Activated T-cell treated with anti-CD3 and anti-CD28 coated beads, Interleukin-2, amount 50 U/mL, for 72 hours (primary cell): ENCODE measurements at regions not wholly inside any gene's neighbourhood (a gene's known extent, or its start where the extent isn't known, plus 50 kb on each side); places are given as distances from the start of the nearest gene placed in this dataset.
A peak's percentile ranks its signal among the peaks of the same experiment; 100 is the strongest.

Experiments used
- ATAC-seq, 2 donors: fragments of 150-1000 bp; cut with Tn5 transposase; replicated peaks in 1 of 2; 2 replicates each; pipeline ENCODE4 v1.10.0; 2021; ENCODE audit warnings: moderate library complexity in 2 of 2, mild to moderate bottlenecking in 1 of 2
- DNase-seq, 2 donors: peaks; one replicate each; pipeline ENCODE4 v3.0.0; 2021 to 2022; ENCODE audit warnings: mixed read lengths in 1 of 2
- H3K27ac Mint-ChIP-seq: one replicate; pipeline ENCODE4 v1.8.0; 2022; ENCODE audit warnings: mild to moderate bottlenecking, moderate library complexity, mixed read lengths
- H3K27me3 Mint-ChIP-seq: one replicate; pipeline ENCODE4 v1.8.0; 2022; ENCODE audit warnings: low read depth, mixed read lengths
- H3K36me3 Mint-ChIP-seq, 2 donors: one replicate each; pipeline ENCODE4 v1.8.0; 2022; ENCODE audit warnings: mixed read lengths in 2 of 2, mild to moderate bottlenecking in 1 of 2; ENCODE audit not compliant: insufficient read depth in 2 of 2
- H3K4me1 Mint-ChIP-seq: one replicate; pipeline ENCODE4 v1.8.0; 2022; ENCODE audit warnings: low read depth, mixed read lengths
- H3K4me3 Mint-ChIP-seq, 2 donors: one replicate each; pipeline ENCODE4 v1.8.0; 2022; ENCODE audit warnings: mild to moderate bottlenecking in 2 of 2, mixed read lengths in 2 of 2, moderate library complexity in 2 of 2
- H3K9me3 Mint-ChIP-seq, 2 donors: one replicate each; pipeline ENCODE4 v1.8.0; 2022; ENCODE audit warnings: mixed read lengths in 2 of 2

DNA sequence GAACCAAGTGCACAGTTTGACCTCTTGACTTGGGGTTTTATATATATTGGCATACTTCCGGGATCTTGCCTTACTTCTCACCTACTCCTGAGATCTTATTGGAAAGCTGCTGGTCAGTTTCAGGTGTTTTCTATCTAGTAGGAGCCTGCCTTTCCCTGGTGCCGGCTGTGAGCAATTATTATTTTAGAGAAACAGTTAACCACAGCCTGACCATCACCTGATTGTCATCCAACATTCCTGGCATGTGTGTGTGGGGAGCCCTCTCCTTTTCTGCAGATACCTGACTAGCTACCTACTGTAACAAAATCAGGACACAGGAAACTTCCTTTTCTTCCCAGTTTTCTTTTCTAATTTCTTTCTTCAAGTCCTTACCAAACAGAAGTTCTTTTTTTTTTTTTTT lies 220.4 kb downstream of the ATP23 start:
- Mint-ChIP-seq H3K36me3 (no peaks in the 10 kb centered on the region), H3K27me3 (peaks cover 7% of the 10 kb centered on the region), H3K4me3 (no peak overlapping the region), H3K4me1 (no peaks in the 10 kb centered on the region), H3K9me3 (peaks cover 0 to 2% of the 10 kb centered on the region in 2 donors), H3K27ac (no peak overlapping the region)
- ATAC-seq (no peak), DNase-seq (no peak)

DNA sequence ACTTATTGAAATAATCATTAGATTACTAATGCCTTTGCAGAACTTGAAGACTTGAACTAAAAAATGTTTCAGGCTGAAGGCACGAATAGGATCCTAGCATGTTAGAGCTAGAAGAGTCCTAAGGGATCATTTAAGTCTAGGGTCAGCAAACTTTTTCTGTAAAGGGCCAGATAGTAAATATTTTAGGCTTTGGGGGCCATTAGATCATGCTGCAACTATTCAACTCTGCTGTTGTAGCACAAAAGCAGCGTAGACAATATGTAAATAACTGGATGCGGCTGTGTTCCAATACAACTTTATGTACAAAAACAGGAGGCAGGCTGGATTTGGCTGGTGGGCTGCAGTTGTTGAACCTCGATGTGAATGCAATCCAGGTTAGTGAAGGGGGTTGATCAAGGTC lies 221.7 kb downstream of the ATP23 start:
- peaks cover 7% of the 10 kb centered on the region for H3K27me3 Mint-ChIP-seq
- no peak overlapping the region for H3K27ac Mint-ChIP-seq
- DNase-seq: no peak

DNA sequence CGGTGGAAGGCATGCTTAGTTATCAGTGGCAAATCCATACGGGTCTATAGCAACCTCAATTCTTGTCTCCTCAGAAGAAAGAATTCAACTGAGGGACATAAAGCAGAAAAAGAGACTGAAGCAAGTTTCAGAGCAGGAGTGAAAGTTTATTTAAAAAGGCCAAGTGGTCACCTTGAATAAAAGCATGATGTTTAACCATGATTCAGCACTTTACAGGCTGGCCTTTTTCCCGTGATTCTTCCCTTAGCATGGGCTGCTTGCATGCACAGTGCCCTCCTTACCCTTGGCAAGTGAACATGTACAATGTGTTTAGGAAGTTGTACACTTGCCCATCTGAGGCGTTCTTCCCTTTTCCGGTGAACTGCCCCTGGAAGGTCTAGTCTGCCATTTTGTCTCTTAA lies 225.3 kb downstream of the ATP23 start:
- peaks cover 0 to 2% of the 10 kb centered on the region in 2 donors for H3K9me3 Mint-ChIP-seq
- no peaks in the 10 kb centered on the region for H3K4me1 Mint-ChIP-seq
- no peak overlapping the region for H3K4me3 Mint-ChIP-seq
- H3K36me3 Mint-ChIP-seq: no peaks in the 10 kb centered on the region
- no peak for ATAC-seq
- DNase-seq: no peak
- no peaks in the 10 kb centered on the region for H3K27me3 Mint-ChIP-seq
- no peak overlapping the region for H3K27ac Mint-ChIP-seq

More for the DNA sequence above, 221.7 kb downstream of the ATP23 start:
- H3K4me1 Mint-ChIP-seq: no peaks in the 10 kb centered on the region
- no peaks in the 10 kb centered on the region for H3K36me3 Mint-ChIP-seq
- ATAC-seq: no peak
- H3K9me3 Mint-ChIP-seq: peaks cover 0 to 2% of the 10 kb centered on the region in 2 donors
- H3K4me3 Mint-ChIP-seq: no peak overlapping the region

DNA sequence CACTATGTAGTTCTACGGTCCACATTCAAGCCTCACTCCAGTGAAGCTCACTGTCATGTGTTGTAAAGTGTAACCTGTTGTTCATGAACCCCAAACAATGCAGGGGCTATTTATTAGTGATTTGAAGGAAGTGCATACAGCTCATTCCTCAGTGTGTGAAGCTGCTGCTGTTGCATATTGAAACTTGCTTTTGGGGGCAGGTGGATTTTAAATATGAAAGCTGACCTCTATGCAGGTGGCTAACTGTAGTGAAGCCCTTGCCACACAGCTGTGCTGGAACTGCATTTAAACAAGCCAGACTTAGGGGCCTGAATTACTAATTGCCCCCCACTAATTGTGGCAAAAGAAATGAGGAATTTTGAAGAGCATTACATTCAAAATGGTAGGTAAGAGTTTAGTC lies 226.3 kb downstream of the ATP23 start:
- H3K4me3 Mint-ChIP-seq: no peak overlapping the region
- peaks cover 0 to 2% of the 10 kb centered on the region in 2 donors for H3K9me3 Mint-ChIP-seq
- H3K36me3 Mint-ChIP-seq: no peaks in the 10 kb centered on the region
- no peaks in the 10 kb centered on the region for H3K27me3 Mint-ChIP-seq
- no peak for DNase-seq
- ATAC-seq: no peak
- no peak overlapping the region for H3K27ac Mint-ChIP-seq
- H3K4me1 Mint-ChIP-seq: no peaks in the 10 kb centered on the region

DNA sequence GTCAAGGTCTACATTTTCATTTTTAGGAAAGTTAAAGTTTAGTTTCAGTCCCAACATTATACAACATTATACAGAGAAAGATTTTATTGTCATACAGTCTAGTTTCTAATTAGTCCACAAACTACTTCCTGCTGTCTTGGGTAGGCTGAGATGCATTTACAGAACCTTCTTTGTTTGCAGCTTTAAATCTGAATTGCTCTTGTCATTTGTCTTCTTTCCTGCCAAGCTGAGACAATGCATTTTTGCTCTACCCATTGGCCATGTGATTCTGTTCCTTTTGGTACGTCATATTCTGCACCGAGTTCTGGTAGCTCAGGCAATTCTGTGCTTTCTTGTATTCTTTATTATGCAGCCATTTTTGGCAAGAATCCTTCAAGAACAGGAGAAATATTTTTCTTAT lies 228.5 kb downstream of the ATP23 start:
- no peak for DNase-seq
- no peaks in the 10 kb centered on the region for H3K4me1 Mint-ChIP-seq
- H3K4me3 Mint-ChIP-seq: no peak overlapping the region
- H3K9me3 Mint-ChIP-seq: peaks cover 0 to 2% of the 10 kb centered on the region in 2 donors
- no peak overlapping the region for H3K27ac Mint-ChIP-seq
- no peaks in the 10 kb centered on the region for H3K36me3 Mint-ChIP-seq
- H3K27me3 Mint-ChIP-seq: no peaks in the 10 kb centered on the region
- no peak for ATAC-seq

DNA sequence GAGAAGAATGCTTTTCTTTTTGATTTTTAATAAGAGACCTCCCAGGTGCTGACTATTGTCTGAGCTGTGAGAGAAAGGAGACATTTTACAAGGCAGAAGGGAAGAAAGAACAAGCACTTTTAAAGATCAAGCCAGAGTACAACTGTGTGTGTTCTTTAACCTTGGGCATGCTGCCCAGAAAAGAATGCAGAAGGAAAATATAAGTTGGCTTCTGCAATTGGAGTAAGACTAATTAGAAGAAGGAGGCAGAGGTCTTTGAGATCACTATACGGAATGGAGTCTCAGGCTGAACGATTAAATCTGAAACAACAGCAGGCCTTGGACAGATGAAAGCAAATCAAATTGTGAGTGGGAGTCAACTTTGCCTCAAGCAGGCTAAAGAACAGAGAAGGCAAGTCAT lies 230.5 kb downstream of the ATP23 start:
- H3K27me3 Mint-ChIP-seq: peaks cover 10% of the 10 kb centered on the region
- no peak overlapping the region for H3K27ac Mint-ChIP-seq
- no peak for DNase-seq
- no peak for ATAC-seq
- H3K4me3 Mint-ChIP-seq: no peak overlapping the region
- no peaks in the 10 kb centered on the region for H3K36me3 Mint-ChIP-seq
- no peaks in the 10 kb centered on the region for H3K9me3 Mint-ChIP-seq
- peaks cover 4% of the 10 kb centered on the region for H3K4me1 Mint-ChIP-seq

DNA sequence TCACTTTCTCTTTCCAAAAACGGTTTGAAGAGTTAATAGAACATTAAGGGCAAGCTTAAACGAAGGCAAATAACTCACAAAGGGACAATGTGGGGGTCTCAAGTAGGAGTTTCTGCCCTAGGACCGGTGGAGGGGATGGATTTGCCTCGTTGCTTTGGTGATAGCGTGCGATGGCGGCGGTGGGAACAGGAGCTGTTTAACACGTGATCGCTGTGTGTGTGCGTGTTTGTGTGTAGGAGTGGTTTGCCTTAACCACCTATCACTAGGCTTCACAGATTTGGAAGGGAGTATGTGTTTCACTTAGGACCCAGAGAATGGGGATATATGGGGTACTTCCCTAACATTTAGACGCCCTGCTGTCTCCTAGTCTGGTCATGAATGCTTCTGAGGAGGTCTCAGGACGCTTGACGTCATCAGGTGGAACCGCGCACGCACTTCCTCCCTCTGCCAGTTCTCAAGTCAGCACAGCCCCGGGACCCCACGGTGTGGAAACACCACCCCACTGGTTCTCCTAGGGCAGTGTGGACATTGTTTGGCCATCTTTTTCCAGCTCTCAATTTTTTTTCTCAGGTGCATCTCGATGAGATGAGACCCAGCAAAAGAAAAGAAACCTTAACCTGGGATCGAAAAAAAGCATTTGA lies 231.2 kb downstream of the ATP23 start:
- ATAC-seq (no peak), DNase-seq (no peak)
- Mint-ChIP-seq H3K36me3 (no peaks in the 10 kb centered on the region), H3K27ac (no peak overlapping the region), H3K27me3 (peaks cover 17% of the 10 kb centered on the region), H3K9me3 (no peaks in the 10 kb centered on the region), H3K4me1 (peaks cover 4% of the 10 kb centered on the region), H3K4me3 (no peak overlapping the region)

DNA sequence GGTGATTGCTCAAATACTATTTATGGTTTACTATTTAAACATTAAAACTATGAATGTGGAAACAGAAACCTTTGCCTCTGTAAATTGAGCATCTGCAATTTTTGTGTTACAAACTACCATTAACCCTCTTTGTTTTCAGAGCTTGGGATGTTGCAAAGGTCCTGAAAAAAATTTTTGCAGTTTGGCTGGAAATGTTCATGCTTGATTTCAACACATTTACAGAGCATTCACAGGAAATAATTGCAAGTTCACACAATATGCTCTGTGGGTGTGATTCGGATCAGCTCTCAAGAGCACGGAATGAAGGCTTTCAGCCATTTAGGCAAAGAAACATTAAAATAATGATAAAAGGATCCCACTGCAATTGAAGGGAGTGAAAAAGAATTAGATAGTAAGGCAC lies 232.9 kb downstream of the ATP23 start:
- no peaks in the 10 kb centered on the region for H3K9me3 Mint-ChIP-seq
- H3K4me1 Mint-ChIP-seq: peaks cover 4% of the 10 kb centered on the region
- ATAC-seq (no peak), DNase-seq (no peak)
- no peak overlapping the region for H3K4me3 Mint-ChIP-seq
- no peaks in the 10 kb centered on the region for H3K36me3 Mint-ChIP-seq
- H3K27me3 Mint-ChIP-seq: peaks cover 23% of the 10 kb centered on the region
- no peak overlapping the region for H3K27ac Mint-ChIP-seq

DNA sequence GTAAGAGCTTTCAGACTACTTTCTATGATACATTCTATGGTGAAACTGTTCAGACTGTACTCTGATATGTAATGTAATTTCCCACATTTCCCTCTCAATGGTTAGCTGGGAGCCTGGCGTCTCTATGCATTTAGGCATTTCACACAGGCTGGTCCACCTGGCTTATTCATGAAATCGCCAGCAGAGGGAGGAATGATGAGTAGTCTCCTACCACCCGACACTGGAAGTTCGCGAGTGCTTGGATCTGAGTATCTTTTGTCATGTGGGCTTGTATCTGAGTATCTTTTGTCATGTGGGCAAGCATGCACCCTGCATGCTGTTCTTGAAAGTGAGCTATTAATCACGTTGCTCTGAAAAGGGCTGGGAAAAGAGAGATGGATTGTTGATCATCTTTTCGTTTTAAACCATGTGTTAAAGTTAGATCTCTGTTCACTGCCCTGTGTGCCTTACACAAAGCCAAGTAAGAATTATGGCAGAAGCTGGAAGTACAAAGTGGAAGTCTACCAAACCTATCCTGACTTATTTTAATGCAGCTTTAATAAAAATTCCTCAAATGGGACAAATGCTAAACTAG lies 235.0 kb downstream of the ATP23 start:
- peaks cover 23% of the 10 kb centered on the region for H3K27me3 Mint-ChIP-seq
- ATAC-seq (no peak), DNase-seq (peak in 1 of 2 donors; percentile 44)
- H3K36me3 Mint-ChIP-seq: no peaks in the 10 kb centered on the region
- H3K4me1 Mint-ChIP-seq: peaks cover 4% of the 10 kb centered on the region
- H3K4me3 Mint-ChIP-seq: no peak overlapping the region
- no peak overlapping the region for H3K27ac Mint-ChIP-seq
- no peaks in the 10 kb centered on the region for H3K9me3 Mint-ChIP-seq

DNA sequence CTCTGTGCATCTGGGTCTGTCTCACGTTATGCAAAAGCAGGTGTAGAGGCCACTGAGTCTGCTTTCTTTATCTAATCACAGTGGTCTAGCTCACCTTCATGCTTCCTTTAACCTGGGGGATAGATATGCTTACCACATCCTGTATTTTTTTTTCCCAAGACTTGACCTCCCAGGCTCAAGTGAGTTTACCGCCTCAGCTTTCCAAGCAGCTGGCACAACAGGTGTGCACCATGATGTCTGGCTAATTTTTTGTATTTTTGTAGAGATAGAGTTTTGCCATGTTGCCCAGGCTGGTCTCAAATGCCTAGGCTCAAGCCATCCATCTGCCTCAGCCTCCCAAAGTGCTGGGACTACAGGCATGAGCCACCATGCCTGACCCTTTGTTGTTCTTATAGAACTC lies 236.0 kb downstream of the ATP23 start:
- Mint-ChIP-seq H3K27me3 (peaks cover 23% of the 10 kb centered on the region), H3K27ac (no peak overlapping the region), H3K4me3 (no peak overlapping the region), H3K36me3 (no peaks in the 10 kb centered on the region), H3K9me3 (no peaks in the 10 kb centered on the region), H3K4me1 (peaks cover 4% of the 10 kb centered on the region)
- no peak for DNase-seq
- ATAC-seq: no peak

DNA sequence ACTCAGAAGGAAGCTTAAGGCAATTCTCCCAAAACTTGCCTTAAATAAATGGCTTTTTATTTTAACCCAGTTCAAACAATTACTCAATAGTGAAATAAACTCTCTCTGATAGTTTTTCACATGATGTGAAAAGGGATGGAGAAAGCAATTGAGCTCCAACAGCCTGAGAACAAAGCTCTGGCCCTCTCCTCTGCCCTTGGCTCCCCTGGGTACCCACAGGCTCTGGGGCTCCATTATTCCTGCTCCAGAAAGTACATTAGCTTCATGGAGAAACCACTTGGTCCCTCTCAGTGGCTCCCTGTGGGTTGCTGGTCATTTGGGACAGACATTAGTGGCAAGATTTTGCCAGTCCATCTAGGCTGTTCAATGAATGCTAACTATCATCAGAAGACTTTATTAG lies 242.8 kb downstream of the ATP23 start:
- ATAC-seq (no peak), DNase-seq (no peak)
- Mint-ChIP-seq H3K4me3 (no peak overlapping the region), H3K27me3 (no peaks in the 10 kb centered on the region), H3K4me1 (no peaks in the 10 kb centered on the region), H3K36me3 (no peaks in the 10 kb centered on the region), H3K9me3 (peaks cover 0 to 2% of the 10 kb centered on the region in 2 donors), H3K27ac (no peak overlapping the region)

DNA sequence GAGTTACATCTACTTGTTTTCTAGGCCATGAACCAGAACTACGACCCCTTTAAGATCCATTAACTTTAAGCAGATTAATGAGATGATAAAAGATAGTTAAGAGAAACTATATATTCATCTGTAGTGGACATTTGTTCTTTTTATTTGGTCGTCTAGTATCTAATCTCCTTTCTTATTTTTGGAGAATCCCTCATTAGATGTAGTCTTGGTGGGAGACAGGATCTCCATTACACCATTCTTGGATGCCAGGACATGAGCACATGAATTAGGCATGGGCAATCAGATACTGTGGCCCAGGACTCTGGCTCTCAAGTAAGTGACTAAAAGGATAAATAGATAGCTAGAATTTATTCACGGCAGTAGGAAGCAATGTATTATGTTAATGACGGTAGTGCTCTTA lies 245.0 kb downstream of the ATP23 start:
- Mint-ChIP-seq H3K36me3 (no peaks in the 10 kb centered on the region), H3K4me1 (no peaks in the 10 kb centered on the region), H3K27ac (no peak overlapping the region), H3K4me3 (no peak overlapping the region), H3K9me3 (peaks cover 0 to 2% of the 10 kb centered on the region in 2 donors), H3K27me3 (no peaks in the 10 kb centered on the region)
- ATAC-seq (no peak), DNase-seq (no peak)

DNA sequence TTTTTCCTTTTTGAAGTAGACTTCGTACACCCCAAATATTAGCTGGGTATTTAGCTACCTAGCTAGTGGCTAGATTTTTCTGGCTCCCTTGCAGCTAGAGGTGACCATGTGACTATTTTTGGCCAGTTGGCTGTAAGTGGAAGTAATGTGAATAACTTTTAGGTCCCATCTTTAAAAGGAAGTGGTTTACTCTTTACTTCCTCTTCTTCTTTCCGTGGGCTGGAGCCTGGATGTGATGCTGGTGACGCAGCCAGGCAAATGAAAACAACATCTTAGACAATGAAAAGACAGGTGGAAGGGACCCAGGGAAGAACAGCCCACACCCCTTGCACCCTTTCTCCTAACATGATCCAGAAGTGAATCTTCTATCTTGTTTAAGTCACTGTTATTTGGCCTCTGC lies 245.5 kb downstream of the ATP23 start:
- DNase-seq: no peak

DNA sequence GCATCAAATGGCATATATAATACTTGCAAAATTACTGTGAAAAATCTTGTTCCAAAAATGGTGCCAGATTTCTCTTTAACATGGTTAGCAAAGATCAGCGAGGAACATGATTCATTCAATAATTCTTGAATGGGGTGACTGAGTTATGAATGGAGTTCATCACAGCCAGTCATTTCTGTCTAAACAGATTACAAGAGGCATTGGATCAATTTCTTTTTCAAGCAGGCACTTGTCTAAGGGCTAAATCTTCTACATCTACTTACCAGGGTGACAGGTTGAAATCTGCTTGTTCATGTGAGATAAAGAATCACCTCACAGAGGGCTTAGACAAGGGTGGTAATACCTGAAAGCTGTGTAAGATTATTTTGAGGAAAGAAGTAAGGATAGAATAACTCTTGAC lies 247.7 kb downstream of the ATP23 start:
- Mint-ChIP-seq H3K4me1 (no peaks in the 10 kb centered on the region), H3K27ac (no peak overlapping the region), H3K9me3 (peaks cover 0 to 2% of the 10 kb centered on the region in 2 donors), H3K36me3 (no peaks in the 10 kb centered on the region), H3K27me3 (no peaks in the 10 kb centered on the region), H3K4me3 (no peak overlapping the region)
- no peak for DNase-seq
- no peak for ATAC-seq

More for the DNA sequence above, 245.5 kb downstream of the ATP23 start:
- ATAC-seq: no peak
- Mint-ChIP-seq H3K36me3 (no peaks in the 10 kb centered on the region), H3K27me3 (no peaks in the 10 kb centered on the region), H3K4me3 (no peak overlapping the region), H3K4me1 (no peaks in the 10 kb centered on the region), H3K9me3 (peaks cover 0 to 2% of the 10 kb centered on the region in 2 donors), H3K27ac (no peak overlapping the region)
